NT2/D1 (cell line): ENCODE measurements at regions not wholly inside any gene's neighbourhood (a gene's known extent, or its start where the extent isn't known, plus 50 kb on each side); places are given as distances from the start of the nearest gene placed in this dataset.

Experiments
- SUZ12 ChIP-seq: IDR thresholded peaks from 2 replicates; pipeline ENCODE4 v1.6.1; 2011; ENCODE audit not compliant: insufficient read length, insufficient read depth; ENCODE audit errors: extremely low read depth
- YY1 ChIP-seq: IDR thresholded peaks from 2 replicates; pipeline ENCODE4 v1.6.1; 2011; ENCODE audit not compliant: insufficient read length, insufficient read depth
- ZNF274 ChIP-seq: IDR thresholded peaks from 2 replicates; pipeline ENCODE4 v1.6.1; 2011; ENCODE audit warnings: mild to moderate bottlenecking, low read depth, low read length

- TF ChIP-seq ZNF274 (no peak), YY1 (no peak), SUZ12 (no peak)
These were observed 1252.2 kb downstream of the JRKL start for GRCh38 chr11:97641988-97642387.
